ENCODE measurements at regions not wholly inside any gene's neighbourhood (a gene's known extent, or its start where the extent isn't known, plus 50 kb on each side); places are given as distances from the start of the nearest gene placed in this dataset.

GRCh38 chr9:13644675-13645074 is 365.2 kb upstream of the MPDZ start:
- no peaks in the 10 kb centered on the region for H3K27me3 Mint-ChIP-seq
- no peaks in the 10 kb centered on the region for H3K9me3 ChIP-seq (ENCODE audit: low read length)
- no peaks in the 10 kb centered on the region for H3K4me1 Mint-ChIP-seq
- POLR2A ChIA-PET, result no interaction called here
- no peak overlapping the region for H3K4me3 Mint-ChIP-seq
- H3K27me3 ChIP-seq (ENCODE audit: insufficient read depth, low read length, poor library complexity, severe bottlenecking), result no peaks in the 10 kb centered on the region
- peaks cover 0 to 36% (median 4%) of the 10 kb centered on the region in 5 donors for H3K9me3 Mint-ChIP-seq
- H3K36me3 Mint-ChIP-seq, result no peaks in the 10 kb centered on the region
- CTCF ChIA-PET, result no interaction called here
- no peak overlapping the region for H3K27ac ChIP-seq (ENCODE audit: low read depth, low read length)
- H3K4me3 ChIP-seq (ENCODE audit: low read length), result no peak overlapping the region
- no peaks in the 10 kb centered on the region for H3K36me3 ChIP-seq (ENCODE audit: insufficient read depth, low read length)
- H3K27ac Mint-ChIP-seq, result no peak overlapping the region
- H3K4me1 ChIP-seq (ENCODE audit: insufficient read depth, low read length), result no peaks in the 10 kb centered on the region
- DNase-seq, result no peak

GRCh38 chr9:13642646-13643045 is 363.2 kb upstream of the MPDZ start:
- H3K4me1 Mint-ChIP-seq, result no peaks in the 10 kb centered on the region
- Histone ChIP-seq H3K4me3 (ENCODE audit: low read length) (no peak overlapping the region), H3K27me3 (ENCODE audit: insufficient read depth, low read length, poor library complexity, severe bottlenecking) (no peaks in the 10 kb centered on the region), H3K9me3 (ENCODE audit: low read length) (no peaks in the 10 kb centered on the region), H3K36me3 (ENCODE audit: insufficient read depth, low read length) (no peaks in the 10 kb centered on the region), H3K27ac (ENCODE audit: low read depth, low read length) (no peak overlapping the region), H3K4me1 (ENCODE audit: insufficient read depth, low read length) (no peaks in the 10 kb centered on the region)
- no peak overlapping the region for H3K4me3 Mint-ChIP-seq
- peaks cover 3 to 43% (median 7%) of the 10 kb centered on the region in 5 donors for H3K9me3 Mint-ChIP-seq
- ChIA-PET POLR2A (no interaction called here), CTCF (no interaction called here)
- no peak overlapping the region for H3K27ac Mint-ChIP-seq
- no peaks in the 10 kb centered on the region for H3K36me3 Mint-ChIP-seq
- H3K27me3 Mint-ChIP-seq, result no peaks in the 10 kb centered on the region
- DNase-seq, result no peak

GRCh38 chr9:13629067-13629466 is 349.6 kb upstream of the MPDZ start:
- H3K9me3 Mint-ChIP-seq, result peaks cover 4 to 22% (median 14%) of the 10 kb centered on the region in 5 donors
- no peak overlapping the region for H3K27ac Mint-ChIP-seq
- Histone ChIP-seq H3K27me3 (ENCODE audit: insufficient read depth, low read length, poor library complexity, severe bottlenecking) (no peaks in the 10 kb centered on the region), H3K4me3 (ENCODE audit: low read length) (no peak overlapping the region), H3K27ac (ENCODE audit: low read depth, low read length) (no peak overlapping the region), H3K4me1 (ENCODE audit: insufficient read depth, low read length) (no peaks in the 10 kb centered on the region), H3K36me3 (ENCODE audit: insufficient read depth, low read length) (no peaks in the 10 kb centered on the region), H3K9me3 (ENCODE audit: low read length) (no peaks in the 10 kb centered on the region)
- ChIA-PET POLR2A (no interaction called here), CTCF (no interaction called here)
- DNase-seq, result no peak
- no peaks in the 10 kb centered on the region for H3K4me1 Mint-ChIP-seq
- H3K27me3 Mint-ChIP-seq, result peaks cover 0 to 1% of the 10 kb centered on the region in 2 donors
- no peak overlapping the region for H3K4me3 Mint-ChIP-seq
- H3K36me3 Mint-ChIP-seq, result no peaks in the 10 kb centered on the region

DNA sequence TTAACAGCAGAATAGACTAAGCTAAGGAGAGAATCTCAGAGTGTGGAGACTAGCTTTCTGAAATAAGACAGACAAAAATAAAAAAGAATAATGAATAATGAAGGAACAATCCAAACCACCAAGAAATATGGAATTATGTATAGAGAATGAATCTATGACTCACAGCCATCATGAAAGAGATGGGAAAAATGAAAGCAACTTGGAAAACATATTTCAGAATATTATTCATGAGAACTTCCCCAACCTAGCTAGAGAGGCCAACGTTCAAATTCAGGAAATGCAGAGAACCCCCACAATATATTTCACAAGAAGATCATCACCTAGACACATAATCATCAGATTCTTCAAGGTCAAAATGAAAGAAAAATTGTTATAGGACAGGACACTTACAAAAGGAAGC is 349.0 kb upstream of the MPDZ start:
- H3K9me3 Mint-ChIP-seq, result peaks cover 4 to 22% (median 15%) of the 10 kb centered on the region in 5 donors
- no peak overlapping the region for H3K4me3 Mint-ChIP-seq

GRCh38 chr9:13627502-13627901 is 348.0 kb upstream of the MPDZ start:
- no peak for DNase-seq
- Mint-ChIP-seq H3K36me3 (no peaks in the 10 kb centered on the region), H3K9me3 (peaks cover 4 to 19% (median 12%) of the 10 kb centered on the region in 5 donors), H3K27ac (no peak overlapping the region), H3K4me3 (no peak overlapping the region), H3K27me3 (peaks cover 0 to 1% of the 10 kb centered on the region in 2 donors), H3K4me1 (no peaks in the 10 kb centered on the region)
- H3K27ac ChIP-seq (ENCODE audit: low read depth, low read length), result no peak overlapping the region
- CTCF ChIA-PET, result no interaction called here
- no peak overlapping the region for H3K4me3 ChIP-seq (ENCODE audit: low read length)
- no peaks in the 10 kb centered on the region for H3K4me1 ChIP-seq (ENCODE audit: insufficient read depth, low read length)
- POLR2A ChIA-PET, result no interaction called here
- no peaks in the 10 kb centered on the region for H3K27me3 ChIP-seq (ENCODE audit: insufficient read depth, low read length, poor library complexity, severe bottlenecking)
- no peaks in the 10 kb centered on the region for H3K36me3 ChIP-seq (ENCODE audit: insufficient read depth, low read length)
- no peaks in the 10 kb centered on the region for H3K9me3 ChIP-seq (ENCODE audit: low read length)

More for the DNA sequence above, 349.0 kb upstream of the MPDZ start:
- Histone ChIP-seq H3K36me3 (ENCODE audit: insufficient read depth, low read length) (no peaks in the 10 kb centered on the region), H3K9me3 (ENCODE audit: low read length) (no peaks in the 10 kb centered on the region), H3K27ac (ENCODE audit: low read depth, low read length) (no peak overlapping the region), H3K27me3 (ENCODE audit: insufficient read depth, low read length, poor library complexity, severe bottlenecking) (no peaks in the 10 kb centered on the region), H3K4me3 (ENCODE audit: low read length) (no peak overlapping the region), H3K4me1 (ENCODE audit: insufficient read depth, low read length) (no peaks in the 10 kb centered on the region)
- Mint-ChIP-seq H3K36me3 (no peaks in the 10 kb centered on the region), H3K27ac (no peak overlapping the region), H3K4me1 (no peaks in the 10 kb centered on the region), H3K27me3 (peaks cover 0 to 1% of the 10 kb centered on the region in 2 donors)
- no peak for DNase-seq
- ChIA-PET CTCF (no interaction called here), POLR2A (no interaction called here)

DNA sequence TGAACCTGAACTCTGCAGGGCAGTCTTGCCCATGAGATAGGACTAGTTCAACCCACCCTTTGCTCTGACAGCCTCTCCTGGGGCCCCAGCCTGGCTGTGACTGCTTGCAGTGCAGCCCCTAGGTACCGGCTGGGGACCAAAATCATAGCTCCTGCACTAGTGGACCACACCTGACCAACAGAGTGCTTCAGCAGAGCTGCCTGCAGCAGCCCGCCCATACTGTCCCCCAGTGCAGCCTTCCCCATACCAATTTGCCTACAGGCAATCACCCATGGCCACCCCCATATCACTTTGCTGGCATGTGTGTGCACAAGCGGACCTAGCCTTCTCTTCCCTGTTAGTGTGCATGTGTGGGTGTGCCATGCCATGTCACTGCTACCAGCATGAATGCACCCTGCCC is 347.6 kb upstream of the MPDZ start:
- peaks cover 0 to 1% of the 10 kb centered on the region in 2 donors for H3K27me3 Mint-ChIP-seq
- H3K4me1 Mint-ChIP-seq, result no peaks in the 10 kb centered on the region
- ChIA-PET POLR2A (no interaction called here), CTCF (no interaction called here)
- Histone ChIP-seq H3K4me3 (ENCODE audit: low read length) (no peak overlapping the region), H3K9me3 (ENCODE audit: low read length) (no peaks in the 10 kb centered on the region), H3K27ac (ENCODE audit: low read depth, low read length) (no peak overlapping the region), H3K4me1 (ENCODE audit: insufficient read depth, low read length) (no peaks in the 10 kb centered on the region), H3K27me3 (ENCODE audit: insufficient read depth, low read length, poor library complexity, severe bottlenecking) (no peaks in the 10 kb centered on the region), H3K36me3 (ENCODE audit: insufficient read depth, low read length) (no peaks in the 10 kb centered on the region)
- DNase-seq, result no peak
- H3K36me3 Mint-ChIP-seq, result no peaks in the 10 kb centered on the region
- no peak overlapping the region for H3K27ac Mint-ChIP-seq
- peaks cover 4 to 19% (median 12%) of the 10 kb centered on the region in 5 donors for H3K9me3 Mint-ChIP-seq
- no peak overlapping the region for H3K4me3 Mint-ChIP-seq

- H3K9me3 Mint-ChIP-seq, result peaks cover 4 to 19% (median 10%) of the 10 kb centered on the region in 5 donors
- Histone ChIP-seq H3K27me3 (ENCODE audit: insufficient read depth, low read length, poor library complexity, severe bottlenecking) (no peaks in the 10 kb centered on the region), H3K27ac (ENCODE audit: low read depth, low read length) (no peak overlapping the region), H3K4me1 (ENCODE audit: insufficient read depth, low read length) (no peaks in the 10 kb centered on the region), H3K4me3 (ENCODE audit: low read length) (no peak overlapping the region), H3K9me3 (ENCODE audit: low read length) (no peaks in the 10 kb centered on the region), H3K36me3 (ENCODE audit: insufficient read depth, low read length) (no peaks in the 10 kb centered on the region)
- DNase-seq, result no peak
- H3K36me3 Mint-ChIP-seq, result no peaks in the 10 kb centered on the region
- H3K4me3 Mint-ChIP-seq, result no peak overlapping the region
- H3K27ac Mint-ChIP-seq, result no peak overlapping the region
- no peaks in the 10 kb centered on the region for H3K4me1 Mint-ChIP-seq
- ChIA-PET CTCF (no interaction called here), POLR2A (no interaction called here)
- H3K27me3 Mint-ChIP-seq, result no peaks in the 10 kb centered on the region
Observed at GRCh38 chr9:13626601-13627000, 347.1 kb upstream of the MPDZ start.

DNA sequence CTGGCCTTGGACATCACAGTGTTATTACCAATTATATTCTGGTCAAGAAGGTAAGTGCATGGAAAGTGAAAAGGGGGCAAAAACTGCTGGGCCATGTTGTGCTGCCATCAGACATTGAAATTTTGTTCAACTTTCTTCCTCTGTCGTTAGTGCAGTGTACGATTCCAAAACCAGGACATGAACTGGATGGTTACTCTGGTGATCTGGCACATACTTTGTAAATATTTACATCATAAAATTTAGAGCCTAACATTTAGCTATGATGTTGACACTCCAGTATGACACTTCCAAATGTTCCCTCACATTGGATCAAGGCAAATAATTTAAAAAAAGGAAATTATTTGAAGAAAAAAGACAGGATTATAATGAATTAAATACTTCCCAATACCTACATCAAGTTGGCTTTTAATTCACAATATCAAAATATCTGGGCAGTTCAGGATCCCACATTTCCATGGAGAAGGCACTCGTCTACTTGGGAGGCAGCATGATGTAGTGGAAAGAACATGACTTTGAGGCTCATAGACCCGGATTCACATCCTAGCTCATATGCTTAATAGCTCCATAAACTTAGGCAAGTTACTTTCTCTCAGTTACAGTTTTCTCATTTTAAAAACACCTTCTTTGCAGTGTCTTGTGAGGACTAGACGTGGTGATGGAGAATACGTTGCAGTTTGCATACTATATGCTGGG is 342.5 kb upstream of the MPDZ start:
- no peaks in the 10 kb centered on the region for H3K4me1 Mint-ChIP-seq
- Histone ChIP-seq H3K4me3 (ENCODE audit: low read length) (no peak overlapping the region), H3K4me1 (ENCODE audit: insufficient read depth, low read length) (no peaks in the 10 kb centered on the region), H3K27me3 (ENCODE audit: insufficient read depth, low read length, poor library complexity, severe bottlenecking) (no peaks in the 10 kb centered on the region), H3K27ac (ENCODE audit: low read depth, low read length) (no peak overlapping the region), H3K36me3 (ENCODE audit: insufficient read depth, low read length) (no peaks in the 10 kb centered on the region), H3K9me3 (ENCODE audit: low read length) (no peaks in the 10 kb centered on the region)
- no peaks in the 10 kb centered on the region for H3K36me3 Mint-ChIP-seq
- H3K4me3 Mint-ChIP-seq, result no peak overlapping the region
- POLR2A ChIA-PET, result no interaction called here
- no peak for DNase-seq
- H3K9me3 Mint-ChIP-seq, result peaks cover 0 to 20% (median 6%) of the 10 kb centered on the region in 5 donors
- H3K27me3 Mint-ChIP-seq, result no peaks in the 10 kb centered on the region
- CTCF ChIA-PET, result no interaction called here
- H3K27ac Mint-ChIP-seq, result no peak overlapping the region

Measured in CD8-positive, alpha-beta memory T cell (primary cell).